ENCODE measurements at regions not wholly inside any gene's neighbourhood (a gene's known extent, or its start where the extent isn't known, plus 50 kb on each side); places are given as distances from the start of the nearest gene placed in this dataset.
"Not testable (repeated sequence)": the region's sequence is repeated elsewhere in the genome, so short reads cannot be mapped to it uniquely, and the experiment has no call there.

DNA sequence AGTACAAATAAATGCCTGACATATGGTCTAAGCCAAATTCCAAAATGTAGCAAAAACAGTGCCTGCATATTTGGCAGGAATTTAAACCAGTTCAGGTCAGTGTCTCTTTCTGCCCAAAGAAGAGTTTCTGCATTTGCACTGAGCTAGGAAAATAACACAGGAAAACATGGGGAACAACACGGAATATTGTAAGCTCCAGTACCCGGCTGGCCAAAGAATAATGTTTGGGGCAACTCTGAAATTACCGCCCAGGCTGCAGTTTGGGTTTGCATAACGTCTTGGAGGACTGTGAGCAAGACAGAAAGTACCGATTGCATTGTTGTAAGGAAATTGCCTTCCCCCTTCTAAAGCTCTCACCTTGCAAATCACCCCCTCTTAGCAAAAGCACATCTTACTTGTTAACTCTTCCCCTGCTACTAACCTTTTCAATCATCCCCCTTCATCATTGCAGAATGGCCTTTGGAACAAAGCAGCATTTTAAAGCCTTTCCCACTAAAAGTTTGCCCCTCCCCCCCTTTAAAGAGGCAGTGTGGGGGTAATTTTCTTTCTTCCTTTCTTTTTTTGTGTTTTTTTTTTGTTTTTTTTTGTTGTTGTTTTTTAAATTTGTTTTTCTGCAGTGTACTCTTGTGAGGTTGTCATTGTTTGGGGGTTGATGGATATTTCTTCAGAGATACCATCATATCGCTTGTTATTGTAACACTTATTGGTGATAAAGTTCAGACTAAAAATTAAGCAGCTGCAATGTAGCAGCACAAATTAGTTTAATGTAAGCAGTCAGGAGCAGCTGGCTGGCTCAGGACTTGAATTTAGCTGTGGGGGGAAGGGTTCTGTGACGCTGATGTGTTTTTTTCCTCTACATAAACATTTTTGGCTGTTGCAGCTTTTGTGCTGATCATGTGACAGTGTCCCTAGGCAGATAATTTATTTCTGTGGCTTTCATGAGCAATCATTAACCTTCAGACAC is 100.0 kb upstream of the CITED2 start:
- DNase-seq (ENCODE audit: low read depth) = peak; percentile 5

DNA sequence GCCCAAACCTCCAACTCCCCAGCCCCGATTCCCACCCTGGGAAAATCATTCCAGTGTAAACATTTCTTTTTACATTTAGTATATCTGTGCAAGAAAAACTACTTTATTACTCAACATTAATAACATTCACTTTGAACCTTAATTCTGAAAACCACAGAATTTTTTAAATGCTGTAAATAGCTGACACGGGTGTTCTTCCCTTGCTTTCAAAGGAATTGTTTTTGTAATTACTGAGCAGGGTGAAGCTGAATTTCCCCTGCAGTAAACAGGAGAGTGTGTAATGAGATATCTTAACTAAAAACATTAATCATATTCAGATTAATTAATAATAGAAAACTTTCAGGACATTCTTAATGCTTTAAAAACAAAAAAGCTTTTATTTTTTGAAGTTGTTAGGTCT is 99.3 kb upstream of the CITED2 start:
- DNase-seq (ENCODE audit: low read depth) = no peak

DNA sequence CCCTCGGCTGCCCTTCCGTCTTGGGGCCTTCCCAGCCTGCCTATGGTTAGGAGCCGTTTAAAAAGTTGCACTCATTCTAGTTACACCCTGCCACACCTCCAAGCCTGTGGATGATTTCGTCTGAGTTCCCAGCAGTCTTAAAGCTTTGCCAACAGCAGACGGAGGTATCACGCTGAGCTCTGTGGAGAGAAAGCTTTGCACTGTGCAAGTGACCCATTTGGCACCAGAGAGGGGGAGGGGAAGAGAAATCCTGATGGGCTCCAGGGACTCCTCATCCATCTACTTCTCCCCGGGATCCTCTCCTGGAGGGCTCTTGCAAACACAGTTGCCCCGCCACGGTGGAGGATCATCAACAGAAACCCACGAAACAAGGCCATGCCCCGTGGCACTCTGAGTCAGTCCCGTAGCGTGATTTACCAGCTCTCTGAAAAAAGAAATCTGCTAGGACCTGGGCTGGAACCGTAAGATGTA is 98.8 kb upstream of the CITED2 start:
- no peak for DNase-seq (ENCODE audit: low read depth)

DNA sequence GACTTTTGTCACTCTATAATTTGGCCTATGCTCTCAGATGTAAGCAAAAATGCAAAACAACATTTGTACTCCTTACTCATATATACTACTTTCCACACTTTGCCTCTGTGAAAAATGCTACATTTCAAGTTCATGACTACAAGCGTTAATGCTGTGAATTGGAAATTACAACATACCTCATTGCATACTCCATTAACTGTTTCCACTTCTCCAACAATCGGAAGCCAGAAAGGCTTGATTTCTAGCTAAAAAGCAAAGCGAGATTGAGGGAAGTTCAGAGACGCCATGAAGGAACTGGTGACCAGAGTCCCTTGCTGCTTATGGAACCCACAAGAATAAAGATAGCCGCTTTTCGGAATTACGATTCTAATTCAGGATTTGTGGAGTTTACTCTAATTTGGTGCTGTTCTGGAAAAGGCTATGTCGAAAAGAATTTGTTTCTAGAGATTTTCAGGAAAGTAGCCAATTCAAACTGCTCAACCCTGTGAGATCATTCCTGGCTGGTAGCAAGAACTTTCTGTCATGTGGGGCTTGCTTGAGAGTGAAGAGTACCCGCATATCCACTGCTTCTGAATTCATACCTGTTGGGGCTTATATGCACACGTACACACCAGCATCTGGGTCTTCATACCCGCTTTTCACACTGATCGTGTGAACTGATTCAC is 98.0 kb upstream of the CITED2 start:
- DNase-seq (ENCODE audit: low read depth) = no peak

DNA sequence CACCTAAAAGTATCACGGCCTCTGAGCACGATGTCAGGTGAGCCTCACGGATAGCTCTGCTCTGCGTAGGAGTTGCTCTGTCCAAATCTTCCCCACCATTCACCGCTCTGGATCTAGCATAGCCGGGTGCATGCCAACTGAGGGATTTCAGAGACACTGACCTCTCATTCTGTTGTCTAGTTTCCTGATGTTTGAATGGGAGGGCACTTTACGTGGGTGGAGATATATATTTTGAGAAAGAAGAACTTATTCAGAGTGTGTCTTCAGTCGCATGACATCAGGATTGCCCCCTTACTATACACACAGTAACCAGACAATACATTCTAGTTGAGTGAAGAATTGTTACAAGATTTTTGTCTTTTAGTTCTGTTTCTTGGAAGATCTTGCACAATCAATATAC is 96.5 kb upstream of the CITED2 start:
- DNase-seq (ENCODE audit: low read depth) = no peak

DNA sequence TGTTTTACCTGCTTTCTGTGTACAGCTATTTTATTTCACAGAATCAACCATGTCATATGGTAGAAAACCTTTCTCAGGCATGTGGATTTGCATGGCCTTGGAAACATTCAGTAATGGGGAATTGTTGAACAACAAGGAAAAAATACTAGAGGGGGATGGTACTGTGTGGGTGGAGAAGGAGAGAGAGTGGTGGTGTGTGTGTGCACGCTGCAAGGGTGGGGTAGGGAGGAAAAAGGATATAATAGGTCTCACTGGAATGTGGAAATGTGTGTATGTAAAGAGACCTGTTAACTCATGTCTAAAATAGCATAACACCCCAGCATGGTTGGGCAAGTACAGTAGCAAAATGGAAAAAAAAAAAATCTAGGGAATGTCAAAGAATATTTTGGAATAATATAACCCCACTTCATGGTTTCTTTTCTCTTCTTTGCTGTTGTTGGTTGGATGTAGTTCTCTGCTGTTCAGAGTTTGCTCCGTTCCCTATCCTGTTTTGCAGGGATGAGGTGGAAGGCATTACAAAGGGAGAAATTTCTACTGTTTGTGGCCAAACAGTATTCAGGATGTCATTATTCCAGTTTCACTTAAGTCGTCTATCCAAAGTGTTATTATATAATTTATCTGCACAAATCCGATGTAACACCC is 93.9 kb upstream of the CITED2 start:
- DNase-seq (ENCODE audit: low read depth) = no peak

DNA sequence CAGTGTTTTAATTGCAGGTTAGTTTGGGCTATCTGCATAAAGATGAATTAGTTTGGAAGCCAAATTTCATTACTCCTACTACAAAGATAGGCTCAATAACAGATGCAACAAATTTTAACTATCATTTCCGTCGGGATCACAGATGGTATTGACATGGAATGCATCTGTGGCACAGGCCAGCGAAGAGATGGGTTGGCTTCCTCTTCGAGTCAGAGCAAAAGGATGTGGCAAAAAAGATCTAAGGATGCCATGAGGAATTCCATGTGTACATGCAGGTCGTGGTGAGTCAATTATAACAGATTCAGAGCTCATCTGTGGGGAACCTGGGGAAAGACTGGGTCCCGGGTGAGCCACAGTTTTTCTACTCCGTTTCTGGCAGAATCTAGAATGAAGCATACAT is 83.0 kb upstream of the CITED2 start:
- peak; percentile 65 for DNase-seq (ENCODE audit: low read depth)

DNA sequence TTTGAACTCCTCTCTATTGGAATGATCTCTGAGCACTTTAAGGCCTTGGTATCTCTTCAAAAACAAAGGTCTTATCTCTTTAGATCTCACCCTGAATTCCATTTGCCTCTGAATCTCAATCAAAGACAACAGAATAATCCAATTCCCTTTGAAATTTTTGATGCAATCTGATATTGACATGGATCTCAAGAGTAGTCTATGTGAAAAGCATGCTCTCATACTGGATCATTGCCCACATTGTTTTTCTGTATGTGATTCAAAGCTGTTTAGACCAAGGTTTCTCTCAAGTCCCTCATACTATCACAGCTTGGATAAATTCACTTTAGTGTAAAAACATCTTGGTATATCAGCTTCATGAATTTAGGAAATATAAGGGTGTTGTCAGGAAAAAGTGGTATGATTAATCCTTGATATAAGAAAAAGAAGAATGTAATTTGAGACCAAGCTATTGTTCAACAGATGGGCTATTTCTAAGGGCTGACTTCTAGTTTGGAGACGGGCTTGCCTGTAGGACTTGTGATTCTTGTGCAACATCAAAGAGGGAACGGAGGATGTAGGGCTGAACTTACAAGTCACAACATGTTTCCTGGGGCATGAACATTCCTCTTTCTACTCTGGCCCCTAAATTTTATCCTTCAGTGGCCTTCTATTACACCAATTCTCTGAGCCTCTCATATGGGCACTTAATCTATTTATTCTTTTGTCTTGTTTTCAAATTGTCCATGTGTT is 77.9 kb upstream of the CITED2 start:
- no peak for DNase-seq (ENCODE audit: low read depth)

DNA sequence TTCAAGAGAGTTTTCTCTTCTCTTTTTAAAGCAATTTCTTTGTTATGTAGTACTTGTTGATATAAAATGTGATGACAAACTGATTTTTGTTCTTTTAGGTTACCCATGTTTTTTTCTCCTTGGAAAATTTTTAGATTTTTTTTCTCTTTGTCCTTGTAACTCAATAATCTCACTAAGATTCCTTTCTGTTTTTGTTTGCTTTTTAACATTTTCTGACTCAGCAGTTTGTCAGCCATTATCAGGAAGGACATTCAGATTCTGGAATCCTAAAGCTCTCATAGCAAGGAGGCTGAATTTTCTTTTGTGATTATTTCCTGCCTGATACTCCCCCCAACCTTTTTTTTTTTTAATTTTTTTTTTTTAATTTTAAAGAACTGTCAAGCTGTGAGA is 75.2 kb upstream of the CITED2 start:
- DNase-seq (ENCODE audit: low read depth) = peak; percentile 8

DNA sequence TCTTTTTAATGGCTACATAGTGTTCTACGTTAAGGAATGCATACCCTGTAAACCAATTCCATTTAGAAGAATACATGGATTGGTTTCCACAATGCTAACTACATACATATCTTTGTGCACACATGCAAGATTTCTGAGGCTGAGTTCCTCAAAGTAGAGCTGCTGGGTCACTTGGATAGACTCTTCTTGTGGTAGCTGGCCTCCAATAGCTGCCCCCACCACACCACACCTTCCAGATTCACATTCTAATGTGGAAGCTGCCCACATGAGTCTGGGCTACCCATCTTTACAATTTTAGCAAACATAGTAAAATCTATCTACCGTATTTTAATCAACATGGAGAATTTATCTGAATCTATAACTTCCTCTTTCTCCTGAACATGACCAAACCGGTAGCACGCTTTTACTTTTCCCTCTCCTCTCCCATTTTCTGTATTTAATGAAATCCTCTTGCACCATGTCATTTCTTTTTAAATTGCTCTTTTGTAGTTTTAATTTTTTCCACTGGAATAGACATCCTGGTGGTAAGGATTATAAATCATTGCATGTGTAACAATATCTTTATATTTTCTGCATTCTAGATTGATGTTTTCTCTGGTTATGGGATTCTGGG is 74.7 kb upstream of the CITED2 start:
- no peak for DNase-seq (ENCODE audit: low read depth)

DNA sequence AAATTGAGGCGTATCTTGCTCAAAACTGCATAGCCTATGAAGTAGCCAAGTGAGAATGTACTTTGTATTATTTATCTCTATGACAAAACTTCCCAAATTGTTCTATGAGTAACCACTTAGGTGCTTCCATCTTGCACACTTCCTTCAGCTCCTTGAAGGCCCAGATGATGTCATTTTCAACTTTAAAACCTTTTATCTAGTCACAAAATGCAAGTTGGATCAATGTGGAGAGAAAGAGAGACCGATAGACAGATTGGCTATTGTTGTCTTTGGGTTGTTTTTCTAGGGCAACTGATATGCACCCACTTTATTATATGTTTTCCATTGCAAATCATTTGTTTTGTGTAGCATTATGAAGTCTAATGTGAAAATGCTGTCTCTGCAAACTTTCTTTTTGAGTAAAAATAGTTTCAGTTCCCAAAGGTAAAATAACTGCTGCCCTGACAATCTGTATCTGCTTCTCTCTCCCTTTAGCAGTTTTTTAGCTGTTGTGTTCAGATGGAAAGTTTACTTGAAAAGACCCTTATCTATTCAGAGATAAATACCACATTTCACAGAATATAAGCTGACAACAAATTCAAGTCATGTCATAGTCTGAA is 73.7 kb upstream of the CITED2 start:
- DNase-seq (ENCODE audit: low read depth) = peak; percentile 38

DNA sequence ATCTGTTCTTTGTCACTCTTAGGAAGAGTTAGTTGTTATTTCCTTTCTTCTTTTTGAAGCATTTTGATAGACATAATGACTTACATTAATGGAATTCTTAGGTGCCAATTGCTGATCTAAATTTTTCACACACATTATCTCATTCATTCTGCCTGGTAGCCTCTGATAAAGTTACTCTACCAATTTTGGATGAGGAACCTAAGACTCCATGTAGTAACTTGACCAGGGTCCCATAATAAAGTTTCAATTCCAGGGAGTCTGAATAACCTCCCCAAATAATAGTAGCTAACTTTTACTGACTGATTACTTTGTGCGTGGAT is 73.2 kb upstream of the CITED2 start:
- DNase-seq (ENCODE audit: low read depth) = no peak

DNA sequence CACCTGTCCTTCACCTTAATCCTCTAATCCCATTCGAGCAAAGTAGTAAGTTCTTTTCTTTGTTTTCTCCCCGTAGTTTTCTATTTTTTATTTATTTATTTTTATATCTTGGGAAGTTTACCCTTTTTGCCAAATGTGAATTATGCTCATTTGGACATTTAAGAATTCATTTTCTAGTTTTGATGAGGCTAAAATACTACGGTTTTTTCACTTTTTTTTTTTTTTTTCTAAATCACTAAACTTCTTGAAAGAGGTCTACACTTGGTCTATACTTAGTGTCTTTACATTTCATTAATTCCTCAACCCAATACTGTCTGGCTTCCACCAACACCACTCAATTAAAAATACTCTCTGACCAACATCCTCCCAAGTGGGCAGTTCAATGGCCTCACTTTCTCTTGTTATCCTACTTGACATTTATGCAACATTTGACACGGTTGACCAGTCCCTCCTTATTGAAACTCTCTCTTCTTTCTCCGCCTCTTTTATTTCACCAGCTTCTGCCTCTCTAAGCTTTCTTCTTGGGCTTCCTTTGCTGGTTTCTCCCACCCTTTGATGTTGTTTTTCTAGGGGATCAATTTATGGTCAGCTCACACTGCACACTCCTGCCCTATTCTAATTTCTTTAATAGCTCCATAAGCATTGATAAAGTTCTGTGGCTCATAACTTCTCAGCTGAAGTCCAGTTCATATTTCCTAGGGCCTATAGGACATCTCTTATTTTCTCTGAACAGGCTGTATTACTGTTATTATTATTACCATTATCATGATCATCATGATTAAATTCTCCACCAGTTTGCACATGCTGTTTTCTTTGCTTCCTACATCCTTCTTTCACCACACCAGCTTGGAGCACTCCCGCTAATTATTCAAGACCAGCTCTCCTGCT is 72.6 kb upstream of the CITED2 start:
- DNase-seq (ENCODE audit: low read depth) = no peak

DNA sequence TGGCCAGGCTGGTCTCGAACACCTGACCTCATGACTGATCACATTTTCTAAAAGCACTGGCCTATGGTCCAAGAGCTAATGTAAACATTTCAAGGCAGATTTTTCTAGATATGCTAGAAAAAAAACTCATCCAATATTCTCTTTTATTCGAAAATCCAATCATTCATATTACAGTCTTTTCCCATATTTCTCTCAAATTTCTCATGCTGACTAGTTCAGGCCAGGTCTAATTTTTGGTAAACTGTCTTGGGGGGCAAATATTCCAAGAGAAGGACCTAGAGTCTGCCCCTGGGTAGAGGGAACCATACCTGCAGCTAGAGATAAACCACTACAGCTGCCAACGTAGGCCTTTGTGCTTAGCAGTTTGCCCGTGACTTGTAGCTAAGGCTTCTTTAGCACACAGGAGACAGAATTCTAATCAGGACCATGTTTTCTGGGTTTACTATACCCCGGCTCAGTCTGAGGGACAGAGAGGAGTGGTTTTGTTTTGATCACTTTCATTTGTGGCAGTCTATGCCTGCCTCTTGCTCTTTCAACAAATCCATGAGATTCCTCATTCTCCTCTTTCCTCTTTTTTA is 71.8 kb upstream of the CITED2 start:
- no peak for DNase-seq (ENCODE audit: low read depth)

DNA sequence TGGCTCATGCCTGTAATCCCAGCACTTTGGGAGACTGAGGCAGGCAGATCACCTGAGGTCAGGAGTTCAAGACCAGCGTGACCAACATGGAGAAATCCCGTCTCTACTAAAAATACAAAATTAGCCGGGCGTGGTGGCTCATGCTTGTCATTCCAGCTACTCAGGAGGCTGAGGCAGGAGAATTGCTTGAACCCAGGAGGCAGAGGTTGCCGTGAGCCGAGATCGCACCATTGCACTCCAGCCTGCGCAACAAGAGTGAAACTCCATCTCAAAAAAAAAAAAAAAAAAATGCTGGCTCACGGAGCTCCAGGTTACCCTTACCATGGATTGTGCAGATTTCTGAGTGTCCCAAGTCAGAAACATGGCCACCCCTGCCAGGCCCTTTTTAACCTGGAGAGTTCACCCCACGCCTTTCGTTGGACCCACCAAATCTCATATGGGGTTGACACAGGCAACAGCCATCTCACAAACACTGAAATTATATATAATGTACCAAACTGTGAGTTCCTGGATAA is 69.9 kb upstream of the CITED2 start:
- not testable (repeated sequence) for DNase-seq (ENCODE audit: low read depth)

DNA sequence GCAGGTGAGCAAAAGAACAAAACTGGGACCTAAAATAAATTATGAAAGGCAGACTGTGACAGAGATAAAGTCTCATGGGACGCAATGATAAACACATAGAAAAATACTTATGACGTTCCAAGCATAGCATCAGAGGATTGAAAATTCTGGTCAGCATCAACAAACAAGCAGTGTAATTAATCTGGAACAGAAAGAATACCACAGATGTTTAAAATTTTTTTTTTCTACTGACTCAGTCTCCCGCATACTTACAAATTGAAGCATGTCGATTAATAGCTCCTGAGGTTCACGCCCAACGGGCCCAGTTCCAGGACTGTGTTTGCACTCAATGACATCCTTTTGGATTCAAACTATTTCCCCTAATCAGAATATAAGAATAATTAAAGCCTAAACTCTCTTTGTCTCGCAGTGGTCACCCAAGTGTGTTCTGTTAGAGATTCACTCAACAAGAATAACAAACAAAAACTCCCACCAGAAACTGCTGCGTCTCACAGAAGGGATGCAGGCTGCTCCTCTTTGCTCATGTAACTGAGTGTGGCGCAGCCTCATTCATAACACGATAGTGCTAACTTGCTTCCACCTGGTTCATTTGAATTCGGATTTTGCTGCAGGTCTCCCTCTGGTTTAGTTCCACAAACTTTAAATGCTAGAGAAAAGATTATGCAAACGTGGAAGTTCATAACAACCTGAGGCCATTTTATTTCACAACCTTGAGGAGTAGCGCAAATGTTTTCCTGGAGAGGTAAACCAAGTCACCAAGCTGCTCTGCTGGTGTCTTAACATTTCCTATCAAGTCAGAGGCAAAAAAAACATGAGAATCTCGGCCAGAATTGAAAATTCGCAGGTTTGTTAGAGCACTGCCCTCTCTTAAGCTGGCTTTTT is 69.0 kb upstream of the CITED2 start:
- no peak for DNase-seq (ENCODE audit: low read depth)

DNA sequence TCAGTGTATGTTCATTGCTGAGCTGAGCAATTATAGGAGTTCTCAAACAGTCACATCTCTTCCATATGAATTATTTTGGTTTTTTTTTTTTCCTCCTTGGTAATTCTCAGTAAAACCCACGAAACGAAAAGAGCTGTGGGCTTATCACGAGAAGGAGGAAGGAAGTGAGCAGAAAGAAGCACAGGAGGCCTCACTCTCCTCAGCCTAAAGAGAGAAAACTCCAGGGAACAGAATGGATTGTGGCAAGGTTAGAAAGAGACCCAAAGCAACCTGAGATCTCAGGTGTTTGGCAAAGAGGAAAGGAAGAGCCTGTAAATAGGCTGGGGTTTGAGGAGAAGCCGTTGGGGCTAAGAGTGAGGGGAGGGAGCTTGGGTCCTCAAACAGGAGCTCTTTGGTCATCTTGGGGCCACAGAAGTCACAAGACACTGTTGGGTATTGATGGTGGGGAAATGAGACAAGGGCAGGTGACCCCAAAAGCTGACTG is 67.8 kb upstream of the CITED2 start:
- no peak for DNase-seq (ENCODE audit: low read depth)

DNA sequence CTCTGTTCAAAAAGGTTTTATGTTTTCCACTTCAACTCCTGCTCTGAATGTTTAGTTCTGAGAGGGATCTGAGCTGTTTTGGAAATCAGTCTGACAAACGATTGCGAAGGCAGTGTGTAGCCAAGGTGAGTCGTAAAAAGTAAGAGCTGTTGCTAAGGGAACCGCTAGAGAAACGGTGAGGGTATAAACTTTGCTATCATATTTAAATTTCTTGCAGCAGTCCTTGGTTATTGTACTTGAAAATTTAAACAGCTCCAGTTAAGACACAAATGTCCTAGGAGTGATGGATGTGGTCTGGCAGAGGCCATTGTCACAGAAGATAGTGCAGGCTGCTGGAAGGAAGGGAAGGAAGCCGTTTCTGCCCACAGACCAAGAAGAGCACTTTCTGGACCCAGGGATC is 64.9 kb upstream of the CITED2 start:
- DNase-seq (ENCODE audit: low read depth) = peak; percentile 23

DNA sequence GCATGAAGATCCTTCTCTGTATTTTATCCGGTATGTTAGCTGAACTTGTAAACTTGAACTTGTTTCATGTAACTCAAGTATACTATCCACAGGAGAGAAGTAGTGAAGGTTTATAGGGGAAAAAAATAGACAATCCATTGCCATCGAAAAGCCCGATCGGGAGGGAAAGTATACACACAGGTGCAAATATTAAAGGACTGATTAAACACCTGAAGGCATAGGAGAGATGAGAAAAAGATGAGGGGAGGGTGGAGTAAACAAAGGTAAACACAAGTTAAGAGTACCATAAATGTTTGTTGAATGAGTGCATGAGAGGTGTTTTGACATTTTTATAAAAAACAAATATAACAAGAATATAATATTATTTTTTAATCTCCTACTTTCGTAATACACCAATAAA is 64.3 kb upstream of the CITED2 start:
- DNase-seq (ENCODE audit: low read depth) = no peak
